ENCODE measurements at regions not wholly inside any gene's neighbourhood (a gene's known extent, or its start where the extent isn't known, plus 50 kb on each side); places are given as distances from the start of the nearest gene placed in this dataset.

DNA sequence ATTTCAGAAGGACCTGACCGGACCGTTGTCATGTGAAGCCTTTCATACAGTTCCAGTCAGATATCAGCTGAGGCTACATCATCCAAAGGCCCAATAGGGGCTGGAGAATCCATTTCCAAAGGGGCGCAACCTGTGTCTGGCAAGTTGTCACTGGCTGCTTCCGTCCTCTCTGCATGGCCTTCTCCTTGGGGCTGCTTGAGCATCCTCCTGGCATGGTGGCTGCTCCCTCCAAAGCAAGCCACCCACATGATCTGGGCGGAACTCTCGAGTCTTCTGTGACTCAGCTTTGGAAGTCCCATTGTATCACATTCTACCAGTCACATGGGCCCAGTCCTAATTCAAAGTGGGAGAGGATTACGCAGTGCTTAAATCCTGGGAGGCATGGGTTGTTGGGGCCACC is 207.0 kb upstream of the SHH start:
- H3K4me3 ChIP-seq (ENCODE audit: control insufficient read depth, low read depth, low read length): no peak overlapping the region
- TF ChIP-seq, protein P1, sequence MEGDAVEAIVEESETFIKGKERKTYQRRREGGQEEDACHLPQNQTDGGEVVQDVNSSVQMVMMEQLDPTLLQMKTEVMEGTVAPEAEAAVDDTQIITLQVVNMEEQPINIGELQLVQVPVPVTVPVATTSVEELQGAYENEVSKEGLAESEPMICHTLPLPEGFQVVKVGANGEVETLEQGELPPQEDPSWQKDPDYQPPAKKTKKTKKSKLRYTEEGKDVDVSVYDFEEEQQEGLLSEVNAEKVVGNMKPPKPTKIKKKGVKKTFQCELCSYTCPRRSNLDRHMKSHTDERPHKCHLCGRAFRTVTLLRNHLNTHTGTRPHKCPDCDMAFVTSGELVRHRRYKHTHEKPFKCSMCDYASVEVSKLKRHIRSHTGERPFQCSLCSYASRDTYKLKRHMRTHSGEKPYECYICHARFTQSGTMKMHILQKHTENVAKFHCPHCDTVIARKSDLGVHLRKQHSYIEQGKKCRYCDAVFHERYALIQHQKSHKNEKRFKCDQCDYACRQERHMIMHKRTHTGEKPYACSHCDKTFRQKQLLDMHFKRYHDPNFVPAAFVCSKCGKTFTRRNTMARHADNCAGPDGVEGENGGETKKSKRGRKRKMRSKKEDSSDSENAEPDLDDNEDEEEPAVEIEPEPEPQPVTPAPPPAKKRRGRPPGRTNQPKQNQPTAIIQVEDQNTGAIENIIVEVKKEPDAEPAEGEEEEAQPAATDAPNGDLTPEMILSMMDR (conservative IDR thresholded peaks at IDR 0.05; ENCODE audit: control insufficient read depth, insufficient read depth, low read depth, low read length): no peak
- DNase-seq (ENCODE audit: low read depth): no peak

DNA sequence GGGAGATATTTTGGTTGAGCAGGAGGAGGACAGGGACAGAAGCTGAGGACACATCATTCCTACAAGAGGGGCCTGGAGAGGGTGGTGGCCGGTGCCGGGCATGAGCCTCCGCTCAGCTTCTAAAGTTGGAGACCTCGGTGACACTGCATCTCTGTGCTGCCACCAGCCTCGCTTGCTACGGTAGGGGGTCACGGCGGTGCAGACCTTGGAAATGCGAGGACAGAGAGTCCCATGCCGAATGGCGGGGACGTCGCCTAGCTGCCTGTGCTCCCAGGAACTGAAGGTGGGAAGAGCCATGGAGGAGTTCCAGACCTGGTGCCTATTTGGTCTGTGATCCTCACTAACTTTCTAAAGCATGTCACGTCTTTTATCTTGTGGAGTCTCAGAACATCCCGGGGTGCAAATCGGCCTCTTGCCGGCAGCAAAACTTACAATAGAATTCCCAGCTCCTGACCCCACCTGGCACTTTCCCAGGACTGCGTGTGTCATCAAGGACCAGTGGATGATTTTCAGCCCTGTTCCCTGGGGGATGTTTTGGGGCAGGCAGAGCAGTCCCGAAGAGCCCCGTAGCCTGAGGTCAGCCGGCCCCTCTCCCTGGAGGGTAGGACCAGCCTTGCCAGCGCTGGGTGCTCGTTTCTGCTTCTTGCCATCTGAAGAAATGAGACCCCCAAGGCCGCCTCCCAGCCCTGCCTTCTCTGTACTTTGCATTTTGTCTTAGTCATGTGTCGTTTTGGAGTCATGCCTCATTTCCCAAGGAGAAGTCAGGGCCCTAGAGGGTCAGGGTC is 205.8 kb upstream of the SHH start:
- H3K4me3 ChIP-seq (ENCODE audit: control insufficient read depth, low read depth, low read length): no peak overlapping the region
- TF ChIP-seq, protein P1 (conservative IDR thresholded peaks at IDR 0.05; ENCODE audit: control insufficient read depth, insufficient read depth, low read depth, low read length): no peak
- DNase-seq (ENCODE audit: low read depth): no peak

DNA sequence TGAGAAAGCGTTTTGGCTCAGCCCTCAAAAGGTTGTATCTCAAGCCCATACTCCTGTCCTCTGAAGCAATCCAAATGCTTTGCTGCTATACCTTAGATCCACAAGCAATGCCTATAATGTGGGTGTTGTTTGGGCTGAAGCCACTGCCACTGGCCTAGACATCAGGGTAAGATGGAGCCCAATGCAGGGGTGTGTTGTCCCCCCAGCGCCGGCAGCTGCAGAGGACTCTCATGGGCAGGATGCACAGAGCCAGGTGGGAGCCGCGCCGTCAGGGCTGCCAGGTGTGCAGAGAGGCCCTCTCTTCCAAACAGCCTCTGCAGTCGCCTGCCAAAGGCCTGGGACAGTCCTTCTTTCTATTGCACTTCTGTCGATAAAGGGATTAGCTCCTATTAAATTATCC is 205.2 kb upstream of the SHH start:
- TF ChIP-seq, protein P1 (conservative IDR thresholded peaks at IDR 0.05; ENCODE audit: control insufficient read depth, insufficient read depth, low read depth, low read length): no peak
- H3K4me3 ChIP-seq (ENCODE audit: control insufficient read depth, low read depth, low read length): no peak overlapping the region
- no peak for DNase-seq (ENCODE audit: low read depth)

DNA sequence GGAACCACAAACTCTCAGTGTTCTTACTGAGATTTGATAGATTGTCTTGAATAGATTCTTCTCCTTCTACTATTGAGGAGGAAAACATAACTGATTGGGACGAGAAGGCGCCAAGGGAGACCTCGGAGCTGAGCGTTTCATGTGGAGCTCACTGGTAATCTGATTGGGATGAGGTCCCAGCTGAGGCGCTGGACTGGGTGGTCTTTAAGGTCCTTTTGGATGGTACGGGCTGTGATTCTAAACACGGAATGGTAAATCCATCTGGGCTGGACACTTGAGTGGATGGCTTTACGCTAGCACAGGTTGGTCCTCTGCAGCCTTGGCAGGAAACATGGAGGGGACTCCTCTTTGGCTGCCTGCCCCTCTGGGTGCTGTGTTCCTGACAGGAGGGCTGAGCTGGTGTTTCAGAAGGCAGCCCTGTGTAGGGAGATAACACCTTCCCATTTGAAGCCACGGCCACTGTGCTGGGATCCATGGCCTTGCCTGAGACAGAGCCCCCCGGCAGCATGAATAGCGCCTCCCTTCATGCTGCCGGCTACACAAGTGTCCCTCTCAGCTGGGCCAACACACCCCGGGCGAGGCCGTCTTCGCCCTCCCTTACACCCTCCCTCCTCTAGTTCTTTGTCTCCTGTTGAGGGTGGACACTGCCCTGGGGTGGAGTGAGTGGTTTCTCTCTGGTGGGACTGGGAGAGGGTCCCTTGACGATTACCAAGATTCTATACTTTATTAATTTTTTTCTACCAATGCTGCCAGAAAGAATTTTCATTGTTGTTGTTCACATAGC is 203.2 kb upstream of the SHH start:
- no peak for DNase-seq (ENCODE audit: low read depth)
- H3K4me3 ChIP-seq (ENCODE audit: control insufficient read depth, low read depth, low read length): no peak overlapping the region

DNA sequence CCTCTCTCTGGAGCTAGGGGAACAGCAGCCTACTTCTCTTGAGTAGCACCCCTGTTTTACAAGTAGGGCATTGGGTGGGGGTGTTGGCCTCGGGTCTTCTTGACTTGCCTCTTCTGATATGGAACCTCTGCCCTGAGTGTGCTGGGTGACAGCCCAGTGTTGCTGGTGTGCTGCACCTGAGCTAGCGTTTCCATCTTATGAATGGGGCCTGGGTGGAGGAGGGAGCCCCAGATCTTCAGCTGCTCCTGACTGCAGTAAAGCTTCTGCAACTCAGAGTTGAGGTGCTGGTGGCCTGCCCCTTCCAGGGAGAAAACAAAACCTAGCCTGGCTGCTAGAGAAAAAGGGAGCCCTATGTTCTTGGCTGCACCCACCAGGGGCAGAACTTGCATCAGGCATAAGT is 202.5 kb upstream of the SHH start:
- DNase-seq (ENCODE audit: low read depth): no peak
- no peak overlapping the region for H3K4me3 ChIP-seq (ENCODE audit: control insufficient read depth, low read depth, low read length)
- TF ChIP-seq, protein P1 (conservative IDR thresholded peaks at IDR 0.05; ENCODE audit: control insufficient read depth, insufficient read depth, low read depth, low read length): no peak

More for the DNA sequence above, 203.2 kb upstream of the SHH start:
- TF ChIP-seq, protein P1 (conservative IDR thresholded peaks at IDR 0.05; ENCODE audit: control insufficient read depth, insufficient read depth, low read depth, low read length): no peak

DNA sequence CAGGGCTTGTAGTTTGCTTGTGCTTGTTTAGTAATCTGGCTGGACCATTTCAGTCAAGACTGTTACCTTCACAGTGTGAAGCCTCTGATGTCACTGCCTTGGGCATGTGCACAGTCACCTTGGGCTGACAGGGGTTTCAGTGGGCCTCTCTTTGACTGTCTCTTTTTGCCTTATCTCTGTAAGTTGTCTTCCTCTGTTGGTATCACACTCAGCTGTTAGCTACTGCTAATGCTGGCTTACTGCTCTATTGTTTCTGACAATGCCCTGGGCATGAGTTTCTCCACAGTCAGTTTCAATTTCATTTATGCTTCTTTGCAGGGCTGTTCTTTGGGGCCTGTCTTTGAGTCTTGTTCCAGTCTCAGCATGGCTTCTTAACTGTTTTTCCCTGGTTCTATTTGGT is 201.9 kb upstream of the SHH start:
- H3K4me3 ChIP-seq (ENCODE audit: control insufficient read depth, low read depth, low read length): no peak overlapping the region
- no peak for DNase-seq (ENCODE audit: low read depth)
- TF ChIP-seq, protein P1 (conservative IDR thresholded peaks at IDR 0.05; ENCODE audit: control insufficient read depth, insufficient read depth, low read depth, low read length): no peak
